HepG2 (cell line): ENCODE measurements at regions not wholly inside any gene's neighbourhood (a gene's known extent, or its start where the extent isn't known, plus 50 kb on each side); places are given as distances from the start of the nearest gene placed in this dataset.
"Not testable (repeated sequence)": the region's sequence is repeated elsewhere in the genome, so short reads cannot be mapped to it uniquely, and the experiment has no call there.

Source experiments
- ATAC-seq: fragments of 200-7000 bp; cut with Tn5 transposase; 3 replicates; pipeline ENCODE4 v1.9.1; 2020; ENCODE audit warnings: mild to moderate bottlenecking, moderate library complexity
- BruUV-seq: library from RNA; stranded (reverse); fragments of 400-500 nt; replicated peaks from 2 replicates; lab custom pipeline; 2021; lab: Mats Ljungman, UMichigan
- CTCF ChIA-PET: fragments of 300-600 bp; formaldehyde crosslinking; extraction: SDS; loops from one replicate; lab custom pipeline; 2021; ENCODE audit warnings: low total read pairs, inconsistent platforms, low intra/inter-chr PET ratio; lab: Yijun Ruan, JAX
- POLR2A ChIA-PET: fragments of 350-600 bp; sonication (Branson Sonifier 250); formaldehyde crosslinking; loops from one replicate; lab custom pipeline; 2020; ENCODE audit warnings: antibody characterized with exemption, inconsistent platforms; lab: Yijun Ruan, JAX
- DNase-seq: peaks from one replicate; pipeline ENCODE4 v3.0.0-alpha.2; 2015; ENCODE audit warnings: low spot score
- FAIRE-seq: peaks from 3 replicates; lab custom pipeline; 2011; peaks lifted over from hg19 to GRCh38; lab: Jason Lieb, UNC
- H2AFZ ChIP-seq: one replicate; pipeline ENCODE4 v1.6.1; 2011; ENCODE audit warnings: low read length, inconsistent platforms
- H3K27ac ChIP-seq: fragments of 300-600 bp; 3 replicates; pipeline ENCODE4 v1.8.0; 2011; ENCODE audit warnings: mixed run types, mild to moderate bottlenecking, mixed read lengths, low read length, inconsistent platforms; ENCODE audit not compliant: insufficient read depth; ENCODE audit errors: extremely low read length
- H3K27me3 ChIP-seq, 2 experiments: fragments of 200-600 bp in 1 of 2; 2 replicates in 1 of 2; 3 replicates in 1 of 2; pipeline versions ENCODE4 v1.6.0 to v1.8.0; 2011; ENCODE audit warnings: low read length in 2 of 2, mild to moderate bottlenecking in 2 of 2, moderate library complexity in 2 of 2, inconsistent platforms in 1 of 2; ENCODE audit not compliant: insufficient read depth in 2 of 2, control insufficient read depth in 1 of 2
- H3K36me3 ChIP-seq, 2 experiments: fragments of 200-600 bp in 1 of 2; replicated peaks in 1 of 2; 2 replicates in 1 of 2; 3 replicates in 1 of 2; pipeline versions ENCODE4 v1.5.1 to v1.8.0; 2011; ENCODE audit warnings: low read length in 2 of 2, inconsistent platforms in 1 of 2; ENCODE audit not compliant: insufficient read depth in 2 of 2, control insufficient read depth in 1 of 2
- H3K4me1 ChIP-seq: 2 replicates; pipeline ENCODE4 v1.5.1; 2012; ENCODE audit warnings: low read length, inconsistent platforms; ENCODE audit not compliant: insufficient read depth
- H3K4me2 ChIP-seq: 2 replicates; pipeline ENCODE4 v1.6.0; 2011; ENCODE audit warnings: low read depth, low read length, inconsistent platforms
- H3K4me3 ChIP-seq, 3 experiments: fragments of 200-600 bp in 1 of 3; sonication (generic), shearing (Covaris generic) in 1 of 3; replicated peaks in 1 of 3; 2 replicates each; pipeline ENCODE4 v1.5.1; 2011 to 2016; ENCODE audit warnings: low read length in 3 of 3, inconsistent platforms in 2 of 3, low read depth in 2 of 3, mild to moderate bottlenecking in 2 of 3, control low read depth in 1 of 3, mixed read lengths in 1 of 3; ENCODE audit not compliant: insufficient read depth in 1 of 3
- H3K79me2 ChIP-seq: one replicate; pipeline ENCODE4 v1.6.1; 2011; ENCODE audit warnings: low read length, inconsistent platforms; ENCODE audit not compliant: insufficient read depth
- H3K9ac ChIP-seq: 2 replicates; pipeline ENCODE4 v1.6.0; 2011; ENCODE audit warnings: mild to moderate bottlenecking, low read depth, low read length, inconsistent platforms; ENCODE audit not compliant: insufficient read depth
- H3K9me3 ChIP-seq: 2 replicates; pipeline ENCODE4 v1.5.1; 2012; ENCODE audit warnings: mild to moderate bottlenecking, low read length
- H4K20me1 ChIP-seq: 2 replicates; pipeline ENCODE4 v1.6.0; 2011; ENCODE audit warnings: inconsistent platforms, mild to moderate bottlenecking, low read length, moderate library complexity; ENCODE audit not compliant: insufficient read depth
- ARNT2 ChIP-seq: sonication (generic); formaldehyde crosslinking; IDR thresholded peaks from 2 replicates; pipeline ENCODE4 v1.8.0; 2022; ENCODE audit warnings: mild to moderate bottlenecking, low read depth, missing genetic modification reagents, moderate library complexity
- DMAP1 ChIP-seq: IDR thresholded peaks from 2 replicates; pipeline ENCODE4 v1.6.1; 2016
- GTF3A ChIP-seq: sonication (generic); formaldehyde crosslinking; conservative IDR thresholded peaks from 2 replicates; pipeline ENCODE4 v1.4.0; 2020; ENCODE audit warnings: mild to moderate bottlenecking, missing genetic modification reagents
- HDAC1 ChIP-seq: sonication (generic); formaldehyde crosslinking; IDR thresholded peaks from 2 replicates; pipeline ENCODE4 v1.5.1; 2020; ENCODE audit warnings: mild to moderate bottlenecking, missing genetic modification reagents
- ZNF143 ChIP-seq: sonication (generic); formaldehyde crosslinking; IDR thresholded peaks from 2 replicates; pipeline ENCODE4 v1.4.0; 2020; ENCODE audit warnings: missing genetic modification reagents
- WGBS: methylation state at CpG from one replicate; pipeline ENCODE4 v1.1.6; 2017; ENCODE audit warnings: low lambda C conversion rate; 5-methylcytosine and 5-hydroxymethylcytosine counted together
- in situ Hi-C: cut with HindIII; loops from 2 replicates; pipeline ENCODE4 v1.10.0; 2017; ENCODE audit warnings: low pct_unique_long_range_greater_than_20kb; ENCODE audit not compliant: extremely low pct_ligation_motif_present
- intact Hi-C: fragments of 100-400 bp; cut with micrococcal nuclease; formaldehyde crosslinking; loops from one replicate; pipeline ENCODE4 v1.10.0; 2022; ENCODE audit not compliant: unreplicated experiment
- TF ChIP-seq, protein P1 (sequence below): sonication (generic); formaldehyde crosslinking; IDR thresholded peaks from 2 replicates; pipeline ENCODE4 v1.9.0; 2021; ENCODE audit warnings: missing genetic modification reagents, borderline replicate concordance
- TF ChIP-seq, protein P2 (sequence below): sonication (generic); formaldehyde crosslinking; IDR thresholded peaks from 2 replicates; pipeline ENCODE4 v1.9.0; 2022; ENCODE audit warnings: missing genetic modification reagents, mild to moderate bottlenecking, borderline replicate concordance
- TF ChIP-seq, protein P3 (sequence below): sonication (generic); formaldehyde crosslinking; IDR thresholded peaks from 2 replicates; pipeline ENCODE4 v1.5.0; 2020; ENCODE audit warnings: mild to moderate bottlenecking, missing genetic modification reagents

DNA sequence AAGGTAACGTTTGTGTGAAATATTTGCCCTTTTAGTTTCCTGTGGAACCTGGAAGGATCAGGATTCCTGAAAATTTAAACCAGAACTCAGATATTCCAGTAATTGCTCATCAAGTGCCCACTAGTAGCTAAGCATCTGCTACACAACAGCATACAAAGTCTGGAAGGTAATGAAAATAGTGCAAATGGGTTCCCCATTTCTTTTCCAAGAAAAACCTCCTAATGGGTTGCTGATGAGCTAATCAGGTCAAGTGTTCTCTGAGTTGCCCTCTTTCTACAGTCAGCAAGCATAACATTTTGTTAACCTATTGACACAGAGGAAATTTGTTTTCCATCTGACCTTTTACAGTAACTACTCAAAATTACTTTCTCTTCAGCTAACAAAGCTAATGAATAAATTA is 83.6 kb upstream of the PMCH start:
- in situ Hi-C loops (no loop called here), intact Hi-C loops (no loop called here)
- H3K4me1 ChIP-seq = no peaks in the 10 kb centered on the region
- H3K27ac ChIP-seq = no peak overlapping the region
- no peaks in the 10 kb centered on the region for H4K20me1 ChIP-seq
- 26% methylated on average over 1 of the region's 1 CpG for WGBS
- no peak overlapping the region for H2AFZ ChIP-seq
- no peak for DNase-seq
- H3K4me2 ChIP-seq = no peak overlapping the region
- H3K9me3 ChIP-seq = no peaks in the 10 kb centered on the region
- H3K9ac ChIP-seq = no peak overlapping the region
- no peak for FAIRE-seq
- CTCF ChIA-PET = no interaction called here
- POLR2A ChIA-PET = no interaction called here
- no peak for ATAC-seq
- H3K4me3 ChIP-seq = no peak overlapping the region
- BruUV-seq = no TSS peak
- H3K79me2 ChIP-seq = no peaks in the 10 kb centered on the region
- no peaks in the 10 kb centered on the region for H3K36me3 ChIP-seq
- TF ChIP-seq ZNF143 (CRISPR knock-in tag) (no peak), GTF3A (CRISPR knock-in tag) (no peak), DMAP1 (CRISPR knock-in tag) (no peak), HDAC1 (CRISPR knock-in tag) (no peak), ARNT2 (CRISPR knock-in tag) (no peak)
- TF ChIP-seq, protein P1, sequence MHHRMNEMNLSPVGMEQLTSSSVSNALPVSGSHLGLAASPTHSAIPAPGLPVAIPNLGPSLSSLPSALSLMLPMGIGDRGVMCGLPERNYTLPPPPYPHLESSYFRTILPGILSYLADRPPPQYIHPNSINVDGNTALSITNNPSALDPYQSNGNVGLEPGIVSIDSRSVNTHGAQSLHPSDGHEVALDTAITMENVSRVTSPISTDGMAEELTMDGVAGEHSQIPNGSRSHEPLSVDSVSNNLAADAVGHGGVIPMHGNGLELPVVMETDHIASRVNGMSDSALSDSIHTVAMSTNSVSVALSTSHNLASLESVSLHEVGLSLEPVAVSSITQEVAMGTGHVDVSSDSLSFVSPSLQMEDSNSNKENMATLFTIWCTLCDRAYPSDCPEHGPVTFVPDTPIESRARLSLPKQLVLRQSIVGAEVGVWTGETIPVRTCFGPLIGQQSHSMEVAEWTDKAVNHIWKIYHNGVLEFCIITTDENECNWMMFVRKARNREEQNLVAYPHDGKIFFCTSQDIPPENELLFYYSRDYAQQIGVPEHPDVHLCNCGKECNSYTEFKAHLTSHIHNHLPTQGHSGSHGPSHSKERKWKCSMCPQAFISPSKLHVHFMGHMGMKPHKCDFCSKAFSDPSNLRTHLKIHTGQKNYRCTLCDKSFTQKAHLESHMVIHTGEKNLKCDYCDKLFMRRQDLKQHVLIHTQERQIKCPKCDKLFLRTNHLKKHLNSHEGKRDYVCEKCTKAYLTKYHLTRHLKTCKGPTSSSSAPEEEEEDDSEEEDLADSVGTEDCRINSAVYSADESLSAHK (CRISPR knock-in tag) = no peak
- TF ChIP-seq, protein P2, sequence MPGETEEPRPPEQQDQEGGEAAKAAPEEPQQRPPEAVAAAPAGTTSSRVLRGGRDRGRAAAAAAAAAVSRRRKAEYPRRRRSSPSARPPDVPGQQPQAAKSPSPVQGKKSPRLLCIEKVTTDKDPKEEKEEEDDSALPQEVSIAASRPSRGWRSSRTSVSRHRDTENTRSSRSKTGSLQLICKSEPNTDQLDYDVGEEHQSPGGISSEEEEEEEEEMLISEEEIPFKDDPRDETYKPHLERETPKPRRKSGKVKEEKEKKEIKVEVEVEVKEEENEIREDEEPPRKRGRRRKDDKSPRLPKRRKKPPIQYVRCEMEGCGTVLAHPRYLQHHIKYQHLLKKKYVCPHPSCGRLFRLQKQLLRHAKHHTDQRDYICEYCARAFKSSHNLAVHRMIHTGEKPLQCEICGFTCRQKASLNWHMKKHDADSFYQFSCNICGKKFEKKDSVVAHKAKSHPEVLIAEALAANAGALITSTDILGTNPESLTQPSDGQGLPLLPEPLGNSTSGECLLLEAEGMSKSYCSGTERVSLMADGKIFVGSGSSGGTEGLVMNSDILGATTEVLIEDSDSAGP = no peak
- TF ChIP-seq, protein P3, sequence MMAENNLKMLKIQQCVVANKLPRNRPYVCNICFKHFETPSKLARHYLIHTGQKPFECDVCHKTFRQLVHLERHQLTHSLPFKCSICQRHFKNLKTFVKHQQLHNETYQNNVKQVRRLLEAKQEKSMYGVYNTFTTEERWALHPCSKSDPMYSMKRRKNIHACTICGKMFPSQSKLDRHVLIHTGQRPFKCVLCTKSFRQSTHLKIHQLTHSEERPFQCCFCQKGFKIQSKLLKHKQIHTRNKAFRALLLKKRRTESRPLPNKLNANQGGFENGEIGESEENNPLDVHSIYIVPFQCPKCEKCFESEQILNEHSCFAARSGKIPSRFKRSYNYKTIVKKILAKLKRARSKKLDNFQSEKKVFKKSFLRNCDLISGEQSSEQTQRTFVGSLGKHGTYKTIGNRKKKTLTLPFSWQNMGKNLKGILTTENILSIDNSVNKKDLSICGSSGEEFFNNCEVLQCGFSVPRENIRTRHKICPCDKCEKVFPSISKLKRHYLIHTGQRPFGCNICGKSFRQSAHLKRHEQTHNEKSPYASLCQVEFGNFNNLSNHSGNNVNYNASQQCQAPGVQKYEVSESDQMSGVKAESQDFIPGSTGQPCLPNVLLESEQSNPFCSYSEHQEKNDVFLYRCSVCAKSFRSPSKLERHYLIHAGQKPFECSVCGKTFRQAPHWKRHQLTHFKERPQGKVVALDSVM (CRISPR knock-in tag) = no peak
- no peaks in the 10 kb centered on the region for H3K27me3 ChIP-seq

DNA sequence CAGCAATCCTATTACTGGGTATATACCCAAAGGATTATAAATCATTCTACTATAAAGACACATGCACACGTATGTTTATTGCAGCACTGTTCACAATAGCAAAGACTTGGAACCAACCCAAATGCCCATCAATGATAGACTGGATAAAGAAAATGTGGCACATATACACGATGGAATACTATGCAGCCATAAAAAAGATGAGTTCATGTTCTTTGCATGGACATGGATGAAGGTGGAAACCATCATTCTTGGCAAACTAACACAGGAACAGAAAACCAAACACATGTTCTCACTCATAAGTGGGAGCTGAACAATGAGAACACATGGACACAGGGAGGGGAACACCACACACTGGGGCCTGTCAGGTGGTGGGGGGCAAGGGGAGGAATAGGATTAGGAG is 58.1 kb upstream of the PMCH start:
- H3K9ac ChIP-seq, H3K4me2 ChIP-seq, CTCF ChIA-PET, H4K20me1 ChIP-seq, H3K27me3 ChIP-seq, H3K79me2 ChIP-seq, in situ Hi-C loops, H3K36me3 ChIP-seq, H2AFZ ChIP-seq, DNase-seq, BruUV-seq, ATAC-seq, H3K4me3 ChIP-seq, H3K9me3 ChIP-seq, intact Hi-C loops, FAIRE-seq, POLR2A ChIA-PET, H3K4me1 ChIP-seq, H3K27ac ChIP-seq: not testable (repeated sequence)
- WGBS = 50% methylated on average over 2 of the region's 2 CpGs
